HEK293 (cell line): ENCODE measurements at regions not wholly inside any gene's neighbourhood (a gene's known extent, or its start where the extent isn't known, plus 50 kb on each side); places are given as distances from the start of the nearest gene placed in this dataset.

ENCODE experiments used
- CTCF ChIP-seq: fragments of 450-650 bp; formaldehyde crosslinking; IDR thresholded peaks from 2 replicates; pipeline ENCODE4 v1.5.1; 2016; ENCODE audit warnings: missing biosample characterization, missing genetic modification characterization
- KLF1 ChIP-seq: fragments of 450-650 bp; formaldehyde crosslinking; IDR thresholded peaks from 2 replicates; pipeline ENCODE4 v1.5.1; 2016; ENCODE audit warnings: missing biosample characterization, missing genetic modification characterization
- OVOL3 ChIP-seq: fragments of 450-650 bp; formaldehyde crosslinking; IDR thresholded peaks from 2 replicates; pipeline ENCODE4 v1.5.1; 2016; ENCODE audit warnings: missing biosample characterization, missing genetic modification characterization
- REST ChIP-seq: fragments of 450-650 bp; formaldehyde crosslinking; IDR thresholded peaks from 2 replicates; pipeline ENCODE4 v1.5.1; 2016; ENCODE audit warnings: missing biosample characterization, missing genetic modification characterization
- TCF7L2 ChIP-seq: IDR thresholded peaks from 2 replicates; pipeline ENCODE4 v1.6.1; 2011; ENCODE audit warnings: low read depth, mild to moderate bottlenecking, inconsistent platforms, low read length, moderate library complexity, borderline replicate concordance
- YY1 ChIP-seq: fragments of 450-650 bp; formaldehyde crosslinking; IDR thresholded peaks from 2 replicates; pipeline ENCODE4 v1.5.1; 2018; ENCODE audit warnings: missing biosample characterization, missing genetic modification characterization

GRCh38 chr13:63311587-63311986 is 1895.9 kb upstream of the PCDH20 start:
- TF ChIP-seq CTCF, result no peak
- TF ChIP-seq YY1 (tag by site-specific recombination), result no peak
- no peak for TF ChIP-seq KLF1 (tag by site-specific recombination)
- no peak for TF ChIP-seq REST
- TF ChIP-seq OVOL3 (tag by site-specific recombination), result no peak
- TF ChIP-seq TCF7L2, result no peak
